GM18868 (cell line): ENCODE measurements at regions not wholly inside any gene's neighbourhood (a gene's known extent, or its start where the extent isn't known, plus 50 kb on each side); places are given as distances from the start of the nearest gene placed in this dataset.

ENCODE experiments used
- ATAC-seq: cut with Tn5 transposase; IDR thresholded peaks from one replicate; pipeline ENCODE4 v1.9.1; 2021; ENCODE audit warnings: mild to moderate bottlenecking, moderate library complexity; ENCODE audit not compliant: unreplicated experiment

DNA sequence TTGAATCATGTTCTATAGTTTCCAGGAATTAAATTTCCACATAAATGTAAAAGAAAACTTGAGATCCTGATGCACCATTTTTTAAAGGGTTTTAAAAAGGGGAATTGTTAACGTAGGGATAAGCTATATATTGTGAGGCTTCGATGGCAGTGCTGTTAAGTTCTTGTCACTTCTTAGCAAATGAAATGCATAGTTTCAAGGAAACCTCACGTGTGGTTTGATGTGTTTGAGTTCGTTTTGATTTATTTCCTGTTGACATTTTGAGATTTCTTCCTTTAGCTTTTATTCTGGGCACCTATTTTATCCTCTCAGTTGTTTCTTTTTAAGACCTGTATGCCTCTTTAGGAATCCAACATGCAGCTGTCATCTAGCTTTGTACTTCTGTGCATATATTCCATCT is 301.0 kb downstream of the DOCK8 start:
- no peak for ATAC-seq

DNA sequence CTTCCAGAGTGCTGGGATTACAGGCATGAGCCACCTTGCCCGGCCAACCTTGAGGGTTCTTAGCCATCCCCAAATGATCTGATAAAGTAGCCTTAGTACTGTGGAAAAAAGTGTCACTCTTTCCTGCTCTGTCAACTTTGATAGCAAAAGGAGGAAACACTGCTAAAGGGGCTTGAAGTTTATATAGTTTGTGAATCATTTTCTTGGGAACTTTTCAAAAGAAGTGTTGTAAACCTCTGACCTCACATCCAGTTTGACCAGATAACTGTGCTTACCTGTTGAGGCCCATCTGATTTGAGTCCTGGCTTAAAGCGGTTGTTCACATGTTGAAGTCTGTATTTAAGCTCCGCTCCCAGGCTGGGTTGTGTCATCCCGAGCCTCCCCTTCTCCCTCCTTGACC is 303.3 kb downstream of the DOCK8 start:
- ATAC-seq = no peak

DNA sequence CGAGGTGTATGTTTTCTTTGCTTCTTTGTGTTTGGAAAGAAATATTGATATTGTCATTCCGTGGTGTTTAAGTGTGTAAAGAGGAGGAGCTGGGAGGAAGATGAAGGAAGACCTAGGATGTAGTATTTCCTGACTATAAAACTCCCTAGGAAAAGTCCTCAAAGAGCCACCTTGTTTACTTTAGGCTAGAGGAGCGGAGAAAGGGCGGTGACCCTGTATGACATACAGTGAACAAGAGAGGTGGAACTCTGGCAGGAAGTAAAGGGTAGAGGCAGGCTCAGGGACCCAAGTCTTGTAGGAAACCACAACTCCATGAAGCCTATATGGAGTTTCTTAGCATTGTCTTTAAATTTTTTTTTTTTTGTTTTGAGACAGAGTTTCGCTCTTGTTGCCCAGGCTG is 303.9 kb downstream of the DOCK8 start:
- no peak for ATAC-seq

DNA sequence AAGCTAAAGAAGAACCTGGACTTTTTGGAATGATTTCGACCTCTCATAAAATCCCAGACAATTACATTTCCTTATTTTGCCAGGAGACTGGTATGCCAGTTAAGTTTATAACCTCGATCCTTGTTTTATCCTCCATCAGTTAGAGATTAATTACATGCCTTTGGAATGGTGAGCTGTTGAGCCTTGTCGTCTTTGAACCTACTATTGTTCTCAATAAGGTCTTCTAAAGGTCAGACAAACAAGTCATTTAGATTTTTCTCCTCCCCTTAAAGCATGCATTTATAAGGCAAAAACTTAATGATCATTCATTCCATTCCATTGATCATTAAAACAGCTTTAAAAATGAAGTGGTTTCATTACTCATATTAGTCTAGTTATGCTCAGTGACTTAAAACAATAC is 304.9 kb downstream of the DOCK8 start:
- ATAC-seq = no peak

DNA sequence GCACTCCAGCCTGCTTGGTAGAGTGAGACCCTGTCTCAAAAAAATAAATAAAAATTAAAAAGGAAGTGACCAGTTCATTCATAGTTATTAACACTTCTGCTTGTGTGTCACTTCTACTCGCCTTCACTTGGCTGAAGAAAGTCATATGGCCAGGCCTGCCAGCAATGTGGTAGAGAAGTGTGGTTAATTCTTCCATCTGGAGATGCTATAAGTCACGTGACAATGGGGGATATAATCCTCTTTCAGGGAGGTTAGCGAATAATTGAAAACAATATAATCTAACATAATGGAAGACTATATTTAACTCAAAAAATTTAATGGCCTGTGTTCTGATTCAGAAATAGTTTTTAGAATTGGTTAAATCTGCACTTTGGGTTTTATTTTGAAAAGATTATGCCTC is 305.6 kb downstream of the DOCK8 start:
- ATAC-seq = no peak

DNA sequence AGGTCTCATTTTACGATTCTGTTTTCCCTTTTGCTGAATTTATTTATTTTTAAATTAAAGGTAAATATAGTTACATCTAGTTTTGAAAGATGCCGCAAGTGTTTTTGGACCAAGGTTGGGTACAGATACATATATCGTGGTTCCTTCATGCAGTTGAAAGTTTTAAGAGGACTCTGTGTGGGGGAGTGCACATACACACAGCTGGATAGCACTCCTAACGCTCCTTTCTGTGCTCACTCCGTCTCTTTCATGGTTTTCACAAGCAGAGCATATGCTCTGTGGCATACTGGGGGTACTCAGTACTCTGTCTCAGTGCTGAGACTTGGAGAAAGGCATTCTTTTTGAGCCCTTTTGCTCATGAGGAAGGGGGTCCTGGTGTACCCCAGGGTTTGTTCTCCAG is 307.5 kb downstream of the DOCK8 start:
- no peak for ATAC-seq

DNA sequence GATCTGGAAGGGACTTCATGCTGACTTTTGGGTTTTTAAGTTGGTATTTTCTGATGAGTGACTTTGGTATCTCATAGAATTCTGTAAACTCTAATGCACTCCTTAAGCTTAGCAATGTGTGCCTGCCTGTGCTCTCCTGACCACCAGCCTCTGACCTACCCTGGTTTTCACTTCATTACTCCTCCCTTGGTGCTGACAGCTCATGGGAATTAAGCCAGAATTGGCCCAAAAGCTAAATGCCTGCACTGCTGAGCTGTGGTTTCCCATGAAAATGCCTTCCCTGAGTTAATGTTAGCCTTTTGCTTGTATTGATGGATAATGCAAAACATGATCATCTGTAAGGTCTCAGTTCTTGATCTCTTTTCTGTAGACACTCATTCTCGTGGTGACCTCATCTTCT is 308.0 kb downstream of the DOCK8 start:
- no peak for ATAC-seq

DNA sequence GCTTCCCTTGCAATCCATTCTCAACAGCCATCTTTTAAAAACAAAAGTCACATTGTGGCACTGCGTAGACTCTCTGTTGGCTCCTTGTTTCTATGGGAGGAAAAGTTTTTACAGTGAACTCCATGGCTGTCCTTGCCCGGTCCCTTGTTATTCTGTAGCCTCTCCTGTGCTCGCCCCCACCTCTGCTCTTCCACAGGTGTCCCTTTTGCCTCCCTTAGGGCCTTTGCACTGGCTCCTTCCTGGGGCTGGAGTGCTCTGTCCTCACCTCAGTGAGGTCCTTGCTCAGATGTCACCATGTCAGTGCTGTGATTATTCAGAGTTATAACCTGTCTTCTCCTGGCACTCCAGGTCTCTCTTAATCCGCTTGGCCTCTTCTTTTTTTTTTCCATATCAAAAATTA is 308.8 kb downstream of the DOCK8 start:
- ATAC-seq = no peak

DNA sequence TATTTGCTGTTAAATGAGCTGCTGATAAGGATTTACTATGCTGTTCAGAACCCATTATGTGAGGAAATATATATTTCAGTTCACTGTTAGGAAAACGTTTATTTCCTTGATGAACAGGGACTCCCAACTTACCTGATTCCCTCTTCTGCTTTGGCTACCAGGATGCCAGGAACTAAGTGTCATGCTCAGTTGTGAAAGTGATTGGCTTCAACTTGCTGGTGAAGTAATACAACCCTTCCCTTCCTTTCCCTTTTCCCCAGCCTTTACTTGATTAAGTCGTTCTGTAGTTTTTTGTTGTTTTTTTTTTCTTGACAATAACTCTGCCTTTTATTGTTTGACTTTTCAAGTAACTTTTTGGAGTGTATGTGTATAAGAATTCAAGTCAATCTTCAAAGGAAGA is 309.3 kb downstream of the DOCK8 start:
- no peak for ATAC-seq

DNA sequence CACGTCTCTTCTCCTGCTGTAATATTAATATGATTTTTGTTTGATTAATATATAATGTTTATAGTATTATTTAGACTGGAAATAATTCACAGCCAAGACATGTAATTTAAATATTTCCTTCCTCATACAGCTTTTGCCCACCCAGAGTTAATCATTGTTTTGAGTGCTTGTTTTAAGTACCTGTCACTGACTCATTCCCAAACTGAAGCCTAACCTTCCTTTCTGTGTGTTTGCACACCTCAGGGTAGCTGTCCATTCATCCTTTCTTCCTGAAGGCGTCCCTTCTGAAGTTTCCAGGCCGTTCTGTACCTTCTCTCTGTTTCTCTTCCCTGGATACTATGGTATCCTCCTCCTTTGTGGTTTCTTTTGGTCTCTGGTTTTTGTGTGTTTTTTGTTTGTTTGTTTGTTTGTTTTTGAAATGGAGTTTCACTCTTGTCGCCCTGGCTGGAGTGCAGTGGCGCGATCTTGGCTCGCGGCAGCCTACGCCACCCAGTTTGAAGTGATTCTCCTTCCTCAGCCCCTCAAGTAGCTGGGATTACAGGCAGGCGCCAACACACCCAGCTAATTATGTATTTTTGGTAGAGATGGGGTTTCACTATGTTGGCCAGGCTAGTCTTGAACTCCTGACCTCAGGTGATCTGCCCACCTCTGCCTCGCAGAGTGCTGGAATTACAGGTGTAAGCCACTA is 312.4 kb downstream of the DOCK8 start:
- no peak for ATAC-seq

DNA sequence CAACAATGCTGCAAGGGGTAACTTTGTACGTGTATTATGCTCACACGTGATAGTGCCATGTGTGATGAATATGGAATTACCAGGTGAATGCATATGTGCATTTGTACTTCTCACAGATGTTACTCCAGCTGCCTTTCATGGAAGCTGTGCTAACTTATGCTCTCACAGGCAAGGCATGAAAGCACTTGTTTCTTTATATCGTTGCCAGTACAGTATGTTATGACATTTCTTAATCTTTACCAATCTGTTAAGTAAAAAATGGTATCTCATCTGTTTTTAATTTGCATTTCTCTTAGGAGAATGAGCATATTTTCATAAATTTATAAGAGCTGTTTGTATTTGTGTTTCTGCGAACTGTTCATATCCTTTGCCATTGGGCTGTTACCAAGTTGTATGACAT is 311.8 kb upstream of the DMRT1 start:
- no peak for ATAC-seq

DNA sequence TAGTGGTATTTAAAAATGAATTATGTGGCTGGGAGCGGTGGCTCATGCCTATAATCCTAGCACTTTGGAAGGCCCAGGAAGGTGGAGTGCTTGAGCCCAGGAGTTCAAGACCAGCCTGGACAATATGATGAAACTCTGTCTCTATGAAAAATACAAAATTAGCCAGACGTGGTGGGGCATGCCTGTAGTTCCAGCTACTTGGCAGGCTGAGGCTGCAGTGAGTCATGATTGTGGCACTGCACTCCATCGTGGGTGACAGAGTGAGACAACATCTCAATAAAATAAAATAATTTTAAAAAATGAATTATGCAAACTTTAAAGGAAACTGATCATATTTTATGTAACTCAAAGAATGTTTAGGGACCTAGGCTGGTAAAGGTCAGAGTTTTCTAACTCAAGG is 310.8 kb upstream of the DMRT1 start:
- ATAC-seq = no peak

DNA sequence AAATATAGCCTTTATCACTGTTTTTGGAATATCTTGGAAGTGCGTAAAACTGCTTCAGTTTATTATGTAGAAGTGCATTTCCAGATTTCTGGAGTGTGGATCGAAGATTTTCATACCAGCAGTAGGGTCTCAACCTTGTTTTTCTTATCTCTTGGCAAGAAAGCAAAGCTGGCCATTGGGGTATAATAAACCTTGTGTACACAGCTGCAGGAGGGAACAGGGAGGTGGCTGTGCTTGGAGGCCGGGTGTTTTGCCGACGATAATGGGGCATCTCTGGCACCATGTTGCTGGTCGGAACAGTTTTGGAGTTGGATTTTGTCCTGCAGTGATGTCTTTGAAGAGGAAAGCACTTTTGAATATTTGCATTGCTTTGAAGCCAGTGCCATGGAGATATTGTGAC is 308.8 kb upstream of the DMRT1 start:
- ATAC-seq = no peak

DNA sequence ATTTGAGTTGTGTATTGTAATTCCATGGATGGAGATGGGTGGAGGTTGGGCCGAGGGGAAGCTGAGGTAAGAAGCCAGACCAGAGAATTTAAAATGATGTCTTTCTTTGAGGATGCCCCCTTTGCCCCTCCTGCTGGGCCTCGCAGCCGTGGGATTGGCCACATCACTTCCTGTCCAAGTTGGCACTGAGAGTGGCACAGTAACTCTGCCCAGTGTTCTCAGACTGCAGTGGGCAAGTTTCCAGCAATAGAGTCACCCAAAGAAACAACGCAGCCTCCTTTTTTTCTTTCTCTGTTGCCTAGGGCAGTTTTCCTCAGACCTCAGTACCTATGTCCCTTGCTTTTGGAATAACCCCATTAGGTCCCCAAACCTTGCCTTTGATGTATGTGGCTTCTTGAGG is 306.6 kb upstream of the DMRT1 start:
- no peak for ATAC-seq

DNA sequence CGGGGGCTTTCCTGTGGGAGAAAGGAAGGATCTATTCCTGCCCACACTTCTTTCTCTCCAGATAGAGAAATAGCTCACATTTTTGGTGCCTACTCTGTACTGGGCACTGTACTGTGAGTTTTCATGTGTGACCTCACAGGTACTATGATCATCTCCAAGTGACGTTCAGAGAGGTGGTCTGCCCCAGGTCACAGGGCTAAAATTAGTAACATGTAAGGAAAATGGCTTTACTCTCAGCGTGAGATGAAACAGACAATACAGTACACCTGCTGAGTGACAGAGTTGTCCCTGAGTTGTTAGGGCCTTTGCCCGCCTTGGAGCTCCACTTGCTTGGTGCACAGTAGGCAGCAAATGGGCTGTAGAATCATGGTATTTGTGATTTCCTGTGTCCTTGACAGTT is 306.1 kb upstream of the DMRT1 start:
- no peak for ATAC-seq

DNA sequence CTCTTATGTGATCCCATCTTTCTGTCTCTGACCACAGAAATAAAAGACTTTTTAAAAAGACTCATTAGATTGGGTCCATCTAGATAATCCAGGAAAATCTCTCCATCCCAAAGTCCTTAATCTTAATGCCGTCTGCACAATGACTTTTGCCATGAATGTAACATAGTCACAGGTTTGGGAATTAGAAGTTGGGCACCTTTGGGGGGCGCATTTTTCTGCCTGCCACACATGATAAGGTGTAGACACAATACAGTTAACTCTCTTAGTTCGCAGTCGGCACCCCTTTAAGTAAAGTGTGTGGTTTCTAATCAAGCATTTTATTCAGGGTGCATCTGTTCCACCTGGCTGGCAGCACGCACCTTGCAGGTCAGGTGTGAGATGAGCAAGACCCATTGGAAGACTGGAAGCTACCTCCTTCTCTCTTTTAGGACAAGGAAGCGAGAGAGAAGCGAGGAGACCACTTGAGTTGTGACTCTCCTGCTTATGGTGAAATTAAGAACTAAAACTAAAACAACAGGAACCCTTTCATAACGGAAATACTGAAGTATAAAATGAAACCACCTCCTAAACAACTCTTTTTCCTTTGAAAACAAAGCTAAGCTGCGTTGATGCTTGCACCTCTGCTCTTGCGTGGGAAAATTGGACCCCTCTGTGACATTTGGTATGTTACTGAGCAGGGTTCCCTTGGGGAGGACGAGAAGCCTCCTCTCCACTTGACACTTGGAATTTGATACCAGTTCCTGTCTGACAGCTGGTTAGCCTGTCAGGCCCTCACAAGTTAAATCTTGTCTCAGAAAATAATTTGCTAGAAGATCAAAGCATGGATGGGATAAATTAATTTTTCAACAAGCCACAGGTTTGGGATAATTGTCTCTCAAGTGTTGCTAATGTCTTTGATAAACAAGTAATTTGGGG is 304.6 kb upstream of the DMRT1 start:
- ATAC-seq = no peak

DNA sequence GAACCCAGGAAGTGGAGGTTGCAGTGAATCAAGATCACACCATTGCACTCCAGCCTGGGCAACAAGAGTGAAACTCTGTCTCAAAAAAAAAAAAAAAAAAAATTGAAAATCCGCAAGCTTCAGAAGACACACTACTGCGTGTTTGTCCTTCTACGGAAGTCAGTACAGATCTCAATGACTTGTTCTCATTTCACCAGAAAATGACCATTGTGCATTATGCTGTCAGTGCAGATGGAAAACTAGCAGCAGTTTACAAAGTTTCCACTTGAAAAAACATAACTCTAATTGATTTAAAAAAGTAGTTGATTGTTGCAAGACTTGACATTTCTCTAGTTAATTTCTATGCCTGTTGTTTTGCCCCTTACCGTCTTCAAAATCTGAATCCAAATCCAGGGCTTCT is 298.0 kb upstream of the DMRT1 start:
- ATAC-seq = no peak

DNA sequence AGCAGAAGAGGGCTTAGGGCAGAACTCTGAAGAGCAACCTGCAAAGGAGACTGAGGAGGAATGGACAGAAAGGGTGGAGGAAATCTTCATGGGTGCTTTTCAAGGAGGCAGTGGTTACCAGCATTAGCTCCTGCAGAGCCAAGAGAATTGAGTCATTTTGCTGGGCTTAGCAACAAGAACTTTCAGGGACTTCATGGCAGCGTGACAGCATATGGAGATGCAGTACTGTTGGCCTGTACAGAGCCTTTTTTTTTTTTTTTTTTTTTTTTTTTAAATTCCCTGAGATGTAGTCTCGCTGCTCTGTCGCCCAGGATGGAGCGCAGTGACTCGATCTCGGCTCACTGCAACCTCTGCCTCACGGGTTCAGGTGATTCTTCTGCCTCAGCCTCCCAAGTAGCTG is 296.0 kb upstream of the DMRT1 start:
- no peak for ATAC-seq

DNA sequence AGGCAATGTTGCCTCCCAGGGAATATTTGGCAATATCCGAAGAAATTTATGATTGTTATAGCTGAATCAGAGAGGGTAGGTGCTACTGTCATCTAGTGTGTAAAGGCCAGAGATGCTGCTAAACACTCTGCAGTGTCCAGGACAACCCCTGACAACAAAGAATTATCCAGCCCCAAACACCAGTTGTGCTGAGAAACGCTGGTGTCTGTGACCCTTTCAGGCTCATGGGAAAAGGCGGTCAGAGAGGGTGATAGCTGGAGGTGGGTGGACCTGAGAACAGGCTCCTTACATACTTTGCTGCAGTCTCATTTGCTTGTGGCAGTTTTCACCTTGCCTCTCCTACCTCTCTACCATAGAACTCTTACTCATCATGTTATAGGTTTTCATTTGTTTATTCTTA is 295.3 kb upstream of the DMRT1 start:
- ATAC-seq = no peak

DNA sequence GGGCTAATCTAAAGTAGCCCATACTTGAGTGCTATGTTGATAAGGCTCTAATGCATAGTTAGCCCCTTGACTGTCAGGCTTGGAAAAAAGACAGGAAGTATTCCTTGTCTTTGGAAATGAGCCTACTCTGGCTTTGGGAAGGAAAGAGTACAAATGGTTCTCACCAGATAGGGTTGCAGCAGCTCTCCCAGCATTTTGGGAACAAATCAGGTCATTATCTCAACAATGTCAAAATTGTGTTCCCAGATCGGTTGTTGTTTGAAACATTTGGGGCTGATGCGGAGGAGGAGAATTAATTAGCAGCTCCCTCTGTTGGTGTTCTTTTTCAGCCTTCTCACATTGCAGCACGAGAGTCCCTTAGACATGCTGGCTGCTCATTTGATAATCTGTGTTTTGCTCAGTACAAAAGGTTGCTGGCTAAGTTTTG is 294.7 kb upstream of the DMRT1 start:
- no peak for ATAC-seq

DNA sequence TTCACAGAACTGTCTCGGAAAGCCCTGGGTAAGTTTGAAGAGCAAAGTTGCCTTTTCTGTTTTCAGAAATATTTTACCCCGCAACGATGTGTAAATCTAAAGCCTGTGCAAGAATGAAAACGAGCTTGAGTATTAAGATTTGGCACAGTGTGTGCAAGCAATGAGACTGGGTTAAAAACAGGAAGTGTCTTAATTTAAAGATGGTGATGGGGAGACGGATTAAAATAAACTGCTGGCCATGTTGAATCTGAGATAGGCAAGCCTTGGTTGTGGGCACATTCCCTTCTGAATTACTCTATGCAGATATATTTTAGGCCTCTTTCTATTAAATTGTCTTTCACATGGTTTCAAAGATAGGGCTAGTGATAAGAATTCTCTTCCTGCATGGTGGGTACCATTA is 294.2 kb upstream of the DMRT1 start:
- no peak for ATAC-seq

DNA sequence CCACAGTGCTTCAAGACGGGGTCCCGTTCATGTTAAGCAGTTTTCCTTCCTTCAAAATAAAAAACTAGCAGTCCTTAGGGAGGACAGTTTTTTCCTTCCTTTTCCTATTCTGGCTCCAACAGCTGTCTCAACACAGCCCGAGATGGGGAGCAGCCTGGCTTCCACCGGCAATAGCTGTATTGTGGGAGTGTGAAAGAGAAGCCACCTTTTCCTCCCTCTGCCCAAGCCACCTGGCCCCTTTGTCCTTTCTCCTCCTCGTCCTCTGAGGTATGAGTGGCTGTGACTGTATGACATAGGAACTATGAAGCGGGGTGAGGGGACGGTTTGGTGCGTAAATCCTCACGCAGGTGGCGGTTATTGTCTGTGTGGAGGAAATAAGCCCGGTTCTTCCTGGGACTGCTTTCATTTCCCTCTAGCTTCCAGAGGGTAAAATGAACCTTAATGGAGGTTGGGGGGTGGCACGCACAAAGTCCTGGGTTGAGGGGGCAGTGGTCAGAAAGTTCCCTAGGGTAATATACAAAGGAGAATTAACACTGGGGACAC is 292.0 kb upstream of the DMRT1 start:
- ATAC-seq = no peak
